22Rv1 (cell line): ENCODE measurements at regions not wholly inside any gene's neighbourhood (a gene's known extent, or its start where the extent isn't known, plus 50 kb on each side); places are given as distances from the start of the nearest gene placed in this dataset.

Experiments
- CTCF ChIP-seq: fragments of 450-650 bp; IDR thresholded peaks from 2 replicates; pipeline ENCODE4 v1.5.1; 2017; ENCODE audit warnings: mild to moderate bottlenecking
- ZFX ChIP-seq: fragments of 450-650 bp; IDR thresholded peaks from 2 replicates; pipeline ENCODE4 v1.6.1; 2017; ENCODE audit warnings: antibody characterized with exemption, borderline replicate concordance

- TF ChIP-seq CTCF (no peak), ZFX (no peak)
Observed at GRCh38 chr2:66981074-66981473, 416.1 kb upstream of the ETAA1 start.
